Coronary artery (tissue), 2 donors: ENCODE measurements at regions not wholly inside any gene's neighbourhood (a gene's known extent, or its start where the extent isn't known, plus 50 kb on each side); places are given as distances from the start of the nearest gene placed in this dataset.
"Not testable (repeated sequence)": the region's sequence is repeated elsewhere in the genome, so short reads cannot be mapped to it uniquely, and the experiment has no call there.

Experiments used
- DNase-seq: peaks from one replicate; pipeline ENCODE4 v3.0.0-alpha.2; 2017; ENCODE audit warnings: low spot score
- H3K27ac ChIP-seq, 2 donors: fragments of 200-600 bp; sonication (generic); one replicate each; pipeline ENCODE4 v1.5.1; 2016 to 2019
- H3K4me3 ChIP-seq: fragments of 200-600 bp; sonication (generic); 2 replicates; pipeline ENCODE4 v1.5.1; 2016; ENCODE audit warnings: mild to moderate bottlenecking, moderate library complexity
- TF ChIP-seq, protein P1 (sequence below): fragments of 200-600 bp; sonication (generic); IDR thresholded peaks from one replicate; pipeline ENCODE4 v1.5.1; 2019; ENCODE audit warnings: antibody characterized with exemption

DNA sequence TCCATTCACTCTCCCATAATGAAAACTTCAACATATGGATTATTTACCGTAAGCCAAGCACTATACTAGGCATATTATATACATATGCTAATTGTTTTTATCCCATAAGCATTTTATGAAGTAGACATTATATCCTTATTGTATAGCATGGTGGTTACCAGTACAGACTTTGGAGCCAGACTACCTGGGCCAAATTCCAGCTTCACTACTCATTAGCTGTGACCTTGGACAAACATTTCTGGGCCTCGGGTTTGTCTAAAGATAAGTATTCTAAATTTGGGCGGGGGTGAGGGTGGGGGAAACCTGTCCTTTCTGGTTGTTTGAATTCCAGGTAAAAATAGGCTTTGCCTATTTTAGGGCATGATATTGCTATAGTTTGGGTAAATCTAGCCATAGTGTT, 66.5 kb upstream of the P2RY1 start:
- Histone ChIP-seq H3K4me3 (no peak overlapping the region), H3K27ac (no peak overlapping the region)
- no peak for DNase-seq
- TF ChIP-seq, protein P1, sequence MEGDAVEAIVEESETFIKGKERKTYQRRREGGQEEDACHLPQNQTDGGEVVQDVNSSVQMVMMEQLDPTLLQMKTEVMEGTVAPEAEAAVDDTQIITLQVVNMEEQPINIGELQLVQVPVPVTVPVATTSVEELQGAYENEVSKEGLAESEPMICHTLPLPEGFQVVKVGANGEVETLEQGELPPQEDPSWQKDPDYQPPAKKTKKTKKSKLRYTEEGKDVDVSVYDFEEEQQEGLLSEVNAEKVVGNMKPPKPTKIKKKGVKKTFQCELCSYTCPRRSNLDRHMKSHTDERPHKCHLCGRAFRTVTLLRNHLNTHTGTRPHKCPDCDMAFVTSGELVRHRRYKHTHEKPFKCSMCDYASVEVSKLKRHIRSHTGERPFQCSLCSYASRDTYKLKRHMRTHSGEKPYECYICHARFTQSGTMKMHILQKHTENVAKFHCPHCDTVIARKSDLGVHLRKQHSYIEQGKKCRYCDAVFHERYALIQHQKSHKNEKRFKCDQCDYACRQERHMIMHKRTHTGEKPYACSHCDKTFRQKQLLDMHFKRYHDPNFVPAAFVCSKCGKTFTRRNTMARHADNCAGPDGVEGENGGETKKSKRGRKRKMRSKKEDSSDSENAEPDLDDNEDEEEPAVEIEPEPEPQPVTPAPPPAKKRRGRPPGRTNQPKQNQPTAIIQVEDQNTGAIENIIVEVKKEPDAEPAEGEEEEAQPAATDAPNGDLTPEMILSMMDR: no peak

DNA sequence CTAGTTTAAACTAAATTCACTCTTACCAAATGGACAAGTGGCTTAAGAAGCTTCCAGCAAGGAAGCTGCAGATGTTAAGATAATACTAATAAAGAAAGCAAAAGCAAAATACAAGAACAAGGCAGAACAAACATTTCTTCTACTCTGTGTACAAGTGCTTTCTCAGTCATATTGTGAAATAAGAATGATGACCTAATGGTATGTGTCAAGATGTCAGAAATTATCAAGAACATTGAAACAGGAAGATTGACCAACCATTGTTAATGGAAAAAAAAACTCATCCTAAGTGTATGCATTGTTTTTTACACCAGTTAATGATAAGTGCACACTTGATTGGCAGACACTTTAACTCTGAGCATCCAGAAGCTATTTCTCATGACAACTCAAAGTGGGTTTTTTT, 65.4 kb upstream of the P2RY1 start:
- Histone ChIP-seq H3K27ac (no peak overlapping the region), H3K4me3 (no peak overlapping the region)
- no peak for DNase-seq
- TF ChIP-seq, protein P1: no peak

DNA sequence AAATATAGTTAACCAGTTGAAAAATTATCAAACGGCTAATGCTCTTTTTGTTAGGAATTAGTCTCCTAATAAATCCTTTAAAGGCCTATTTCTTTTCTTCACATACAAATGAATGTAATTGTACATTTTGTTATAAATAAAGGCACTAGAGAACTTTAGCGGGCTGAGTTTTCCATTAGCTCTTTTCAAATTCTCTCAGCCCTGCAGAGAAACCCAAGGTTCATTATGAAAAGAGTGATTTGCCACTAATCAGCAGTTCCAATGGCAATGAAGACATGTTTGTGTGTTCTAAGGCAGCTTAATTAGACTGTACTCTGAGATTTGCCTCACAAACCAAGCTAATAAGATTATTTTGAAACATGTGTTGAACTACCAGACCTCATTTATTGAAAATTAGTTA, 64.6 kb upstream of the P2RY1 start:
- Histone ChIP-seq H3K4me3 (no peak overlapping the region), H3K27ac (no peak overlapping the region)
- TF ChIP-seq, protein P1: no peak
- DNase-seq: no peak

DNA sequence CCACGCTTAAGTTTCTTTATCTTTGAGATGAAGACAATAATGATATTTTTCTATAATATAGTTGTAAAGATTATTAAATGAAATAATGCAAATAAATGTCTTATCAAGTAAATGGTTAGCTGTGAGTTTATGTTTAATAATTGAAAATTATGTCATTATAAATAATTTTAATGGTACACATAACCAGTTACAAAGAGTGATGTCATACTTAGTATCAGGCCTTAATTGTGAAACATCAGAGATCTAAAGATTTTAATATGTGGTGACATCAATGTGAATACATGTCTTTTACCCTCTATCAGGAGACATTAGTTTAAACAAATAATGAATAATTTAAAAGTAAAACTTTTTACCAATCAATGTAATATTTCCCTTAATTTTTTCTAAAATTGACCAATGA, 63.8 kb upstream of the P2RY1 start:
- H3K27ac ChIP-seq: no peak overlapping the region
- H3K4me3 ChIP-seq: no peak overlapping the region
- TF ChIP-seq, protein P1: no peak
- no peak for DNase-seq

DNA sequence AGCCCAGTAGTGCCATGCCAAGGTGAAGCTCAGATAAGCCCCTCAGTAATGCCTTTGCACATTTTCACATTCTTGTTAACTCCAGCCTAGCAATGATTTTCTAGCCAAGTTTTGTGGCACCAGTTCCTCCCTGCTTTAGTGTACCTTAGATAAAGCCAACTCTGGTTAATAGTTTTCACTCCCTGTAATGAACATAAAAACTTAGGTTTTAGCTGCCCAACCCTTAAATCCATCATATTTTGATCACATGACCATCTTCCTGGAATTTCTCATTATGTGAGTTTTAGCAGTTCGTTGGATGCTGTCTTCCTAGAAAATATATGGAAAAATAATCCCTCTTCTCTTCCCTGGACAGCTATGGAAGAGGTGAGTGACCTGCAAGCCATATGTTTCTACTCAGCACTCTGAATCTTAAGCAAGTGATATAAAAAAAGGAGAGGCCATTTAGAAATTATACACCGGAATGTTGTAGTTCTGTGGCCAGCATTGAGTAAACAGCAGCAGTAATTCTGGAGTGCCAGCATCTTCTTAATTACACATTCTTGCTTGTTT, 62.2 kb upstream of the P2RY1 start:
- TF ChIP-seq, protein P1: no peak
- no peak overlapping the region for H3K27ac ChIP-seq
- no peak overlapping the region for H3K4me3 ChIP-seq
- no peak for DNase-seq

DNA sequence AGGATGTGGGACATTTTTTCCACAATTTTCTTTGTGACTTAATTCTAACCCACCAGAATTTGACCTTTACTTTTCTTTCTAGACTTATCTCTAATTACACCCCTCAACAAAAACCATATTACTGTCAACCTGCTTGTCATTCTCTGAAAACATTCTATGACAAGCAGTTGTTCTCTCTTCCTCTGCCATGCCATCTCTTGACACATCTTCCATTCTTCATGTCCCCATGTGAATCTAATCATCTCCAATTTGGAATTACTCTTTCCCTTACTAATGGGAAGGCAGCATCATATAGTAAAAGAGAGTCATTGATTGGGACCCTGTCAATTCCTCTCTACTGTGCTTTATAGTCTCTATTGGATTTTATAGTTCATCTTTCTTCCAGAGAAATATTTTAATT, 61.3 kb upstream of the P2RY1 start:
- TF ChIP-seq, protein P1: no peak
- H3K27ac ChIP-seq: no peak overlapping the region

DNA sequence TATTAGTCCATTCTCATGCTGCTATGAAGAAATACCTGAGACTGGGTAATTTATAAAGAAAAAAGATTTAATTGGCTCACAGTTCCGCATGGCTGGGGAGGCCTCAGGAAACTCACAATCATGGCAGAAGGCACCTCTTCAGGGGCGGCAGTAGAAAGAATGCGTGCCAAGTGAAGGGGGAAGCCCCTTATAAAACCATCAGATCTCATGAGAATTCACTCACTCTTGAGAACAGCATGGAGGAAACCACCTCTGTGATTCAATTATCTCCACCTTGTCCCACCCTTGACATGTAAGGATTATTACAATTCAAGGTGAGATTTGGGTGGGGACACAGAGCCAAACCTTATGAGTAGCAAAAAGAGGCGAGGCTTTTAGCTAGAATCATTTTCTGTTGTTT, 60.7 kb upstream of the P2RY1 start:
- DNase-seq, H3K27ac ChIP-seq, H3K4me3 ChIP-seq: not testable (repeated sequence)

More for the DNA sequence above, 61.3 kb upstream of the P2RY1 start:
- no peak overlapping the region for H3K4me3 ChIP-seq
- no peak for DNase-seq

DNA sequence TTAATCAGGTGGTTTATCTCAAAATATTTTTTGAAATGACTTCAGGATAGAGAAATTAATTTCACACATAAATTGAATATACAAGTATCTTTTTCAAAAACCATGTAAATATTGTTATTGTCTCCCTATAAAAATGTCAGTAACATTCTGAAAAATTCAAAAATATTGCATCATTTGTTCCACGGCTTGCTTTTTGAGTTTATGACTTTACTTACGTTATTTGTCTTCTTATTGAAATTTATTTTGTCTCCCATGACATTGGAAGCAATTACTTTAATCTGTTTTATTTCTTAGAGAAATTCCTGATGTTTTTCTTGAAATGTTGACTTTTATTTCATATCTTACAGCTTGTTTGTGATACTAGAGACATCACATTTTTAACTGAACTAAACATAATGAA, 56.9 kb upstream of the P2RY1 start:
- TF ChIP-seq, protein P1: no peak
- Histone ChIP-seq H3K27ac (no peak overlapping the region), H3K4me3 (no peak overlapping the region)
- no peak for DNase-seq
